Cardiac muscle cell (in vitro differentiated cells and primary cell): ENCODE measurements at regions not wholly inside any gene's neighbourhood (a gene's known extent, or its start where the extent isn't known, plus 50 kb on each side); places are given as distances from the start of the nearest gene placed in this dataset.

Experiments used
- DNase-seq, 2 donors: peaks; one replicate each; pipeline versions ENCODE4 v3.0.0 to v3.0.0-alpha.2; 2010 to 2017; ENCODE audit warnings: low read depth in 1 of 2, low spot score in 1 of 2
- H3K27ac ChIP-seq: fragments of 200-600 bp; sonication (generic); 2 replicates; pipeline ENCODE4 v1.5.1; 2016
- H3K27me3 ChIP-seq: fragments of 200-600 bp; sonication (generic); 2 replicates; pipeline ENCODE4 v1.6.0; 2016; ENCODE audit warnings: control low read depth
- H3K36me3 ChIP-seq: fragments of 200-600 bp; sonication (generic); 2 replicates; pipeline ENCODE4 v1.5.1; 2016; ENCODE audit warnings: control low read depth
- H3K4me1 ChIP-seq: fragments of 200-600 bp; sonication (generic); 2 replicates; pipeline ENCODE4 v1.8.1; 2017; ENCODE audit warnings: low read depth, mild to moderate bottlenecking, mixed run types
- H3K4me3 ChIP-seq: fragments of 200-600 bp; sonication (generic); 2 replicates; pipeline ENCODE4 v1.5.1; 2016; ENCODE audit warnings: mild to moderate bottlenecking
- H3K9me3 ChIP-seq: fragments of 200-600 bp; sonication (generic); 2 replicates; pipeline ENCODE4 v1.5.1; 2017; ENCODE audit warnings: low read depth, mild to moderate bottlenecking, control low read depth
- TF ChIP-seq, protein P1 (sequence below): IDR thresholded peaks from 2 replicates; pipeline ENCODE4 v1.5.1; 2012; ENCODE audit warnings: low read depth, mild to moderate bottlenecking, low read length

- H3K4me1 ChIP-seq = no peaks in the 10 kb centered on the region
- TF ChIP-seq, protein P1, sequence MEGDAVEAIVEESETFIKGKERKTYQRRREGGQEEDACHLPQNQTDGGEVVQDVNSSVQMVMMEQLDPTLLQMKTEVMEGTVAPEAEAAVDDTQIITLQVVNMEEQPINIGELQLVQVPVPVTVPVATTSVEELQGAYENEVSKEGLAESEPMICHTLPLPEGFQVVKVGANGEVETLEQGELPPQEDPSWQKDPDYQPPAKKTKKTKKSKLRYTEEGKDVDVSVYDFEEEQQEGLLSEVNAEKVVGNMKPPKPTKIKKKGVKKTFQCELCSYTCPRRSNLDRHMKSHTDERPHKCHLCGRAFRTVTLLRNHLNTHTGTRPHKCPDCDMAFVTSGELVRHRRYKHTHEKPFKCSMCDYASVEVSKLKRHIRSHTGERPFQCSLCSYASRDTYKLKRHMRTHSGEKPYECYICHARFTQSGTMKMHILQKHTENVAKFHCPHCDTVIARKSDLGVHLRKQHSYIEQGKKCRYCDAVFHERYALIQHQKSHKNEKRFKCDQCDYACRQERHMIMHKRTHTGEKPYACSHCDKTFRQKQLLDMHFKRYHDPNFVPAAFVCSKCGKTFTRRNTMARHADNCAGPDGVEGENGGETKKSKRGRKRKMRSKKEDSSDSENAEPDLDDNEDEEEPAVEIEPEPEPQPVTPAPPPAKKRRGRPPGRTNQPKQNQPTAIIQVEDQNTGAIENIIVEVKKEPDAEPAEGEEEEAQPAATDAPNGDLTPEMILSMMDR = no peak
- no peak overlapping the region for H3K27ac ChIP-seq
- no peaks in the 10 kb centered on the region for H3K27me3 ChIP-seq
- H3K9me3 ChIP-seq = no peaks in the 10 kb centered on the region
- no peak overlapping the region for H3K4me3 ChIP-seq
- H3K36me3 ChIP-seq = no peaks in the 10 kb centered on the region
- no peak for DNase-seq
Observed at GRCh38 chr13:40270726-40271125, 395.7 kb downstream of the FOXO1 start.

- no peak overlapping the region for H3K27ac ChIP-seq
- no peak overlapping the region for H3K4me3 ChIP-seq
- no peaks in the 10 kb centered on the region for H3K9me3 ChIP-seq
- no peaks in the 10 kb centered on the region for H3K27me3 ChIP-seq
- TF ChIP-seq, protein P1 = no peak
- no peaks in the 10 kb centered on the region for H3K36me3 ChIP-seq
- no peaks in the 10 kb centered on the region for H3K4me1 ChIP-seq
- no peak for DNase-seq
Observed at GRCh38 chr13:40271271-40271885, 395.1 kb downstream of the FOXO1 start.

- Histone ChIP-seq H3K27ac (no peak overlapping the region), H3K4me1 (no peaks in the 10 kb centered on the region), H3K27me3 (no peaks in the 10 kb centered on the region), H3K36me3 (no peaks in the 10 kb centered on the region), H3K4me3 (no peak overlapping the region), H3K9me3 (no peaks in the 10 kb centered on the region)
- DNase-seq = peak in 1 of 2 donors; percentile 88
- TF ChIP-seq, protein P1 = no peak
Observed at GRCh38 chr13:40271931-40272775, 394.3 kb downstream of the FOXO1 start.

DNA sequence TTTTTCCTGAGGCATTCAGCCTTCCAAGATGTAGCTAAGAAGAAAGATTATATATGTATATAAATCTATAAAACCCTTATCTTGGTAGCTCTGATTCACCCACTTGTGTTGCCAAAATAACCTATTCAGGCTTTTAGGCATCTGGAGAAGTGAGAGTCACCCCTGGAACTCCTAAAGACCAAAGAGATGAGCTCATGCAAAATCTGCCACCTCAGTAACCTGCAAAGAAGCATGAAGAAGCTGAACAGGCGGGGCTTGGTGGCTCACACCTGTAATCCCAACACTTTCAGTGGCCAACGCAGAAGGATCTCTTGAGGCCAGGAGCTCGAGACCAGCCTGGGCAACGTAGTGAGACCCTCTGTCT lies 393.7 kb downstream of the FOXO1 start:
- H3K27me3 ChIP-seq = no peaks in the 10 kb centered on the region
- no peaks in the 10 kb centered on the region for H3K4me1 ChIP-seq
- H3K9me3 ChIP-seq = no peaks in the 10 kb centered on the region
- no peak overlapping the region for H3K4me3 ChIP-seq
- TF ChIP-seq, protein P1 = no peak
- DNase-seq = peak in 1 of 2 donors; percentile 33
- no peaks in the 10 kb centered on the region for H3K36me3 ChIP-seq
- H3K27ac ChIP-seq = no peak overlapping the region

- no peaks in the 10 kb centered on the region for H3K27me3 ChIP-seq
- no peak overlapping the region for H3K27ac ChIP-seq
- no peak overlapping the region for H3K4me3 ChIP-seq
Observed at GRCh38 chr13:40273253-40274025, 393.0 kb downstream of the FOXO1 start.

More at GRCh38 chr13:40273253-40274025, 393.0 kb downstream of the FOXO1 start:
- DNase-seq = no peak
- no peaks in the 10 kb centered on the region for H3K36me3 ChIP-seq
- H3K9me3 ChIP-seq = no peaks in the 10 kb centered on the region
- TF ChIP-seq, protein P1 = no peak
- no peaks in the 10 kb centered on the region for H3K4me1 ChIP-seq
